OCI-LY3 (cell line): ENCODE measurements at regions not wholly inside any gene's neighbourhood (a gene's known extent, or its start where the extent isn't known, plus 50 kb on each side); places are given as distances from the start of the nearest gene placed in this dataset.

ENCODE experiments used
- EZH2phosphoT487 ChIP-seq: fragments of 200-600 bp; shearing (Covaris generic); IDR thresholded peaks from 2 replicates; pipeline ENCODE4 v1.6.1; 2018; ENCODE audit warnings: antibody characterized with exemption, mixed run types, low read depth
- TF ChIP-seq, protein P1 (sequence below): fragments of 200-600, 300-600 bp; sonication (generic); IDR thresholded peaks from 2 replicates; pipeline ENCODE4 v1.5.1; 2014; ENCODE audit warnings: antibody characterized with exemption, low read length, low read depth

DNA sequence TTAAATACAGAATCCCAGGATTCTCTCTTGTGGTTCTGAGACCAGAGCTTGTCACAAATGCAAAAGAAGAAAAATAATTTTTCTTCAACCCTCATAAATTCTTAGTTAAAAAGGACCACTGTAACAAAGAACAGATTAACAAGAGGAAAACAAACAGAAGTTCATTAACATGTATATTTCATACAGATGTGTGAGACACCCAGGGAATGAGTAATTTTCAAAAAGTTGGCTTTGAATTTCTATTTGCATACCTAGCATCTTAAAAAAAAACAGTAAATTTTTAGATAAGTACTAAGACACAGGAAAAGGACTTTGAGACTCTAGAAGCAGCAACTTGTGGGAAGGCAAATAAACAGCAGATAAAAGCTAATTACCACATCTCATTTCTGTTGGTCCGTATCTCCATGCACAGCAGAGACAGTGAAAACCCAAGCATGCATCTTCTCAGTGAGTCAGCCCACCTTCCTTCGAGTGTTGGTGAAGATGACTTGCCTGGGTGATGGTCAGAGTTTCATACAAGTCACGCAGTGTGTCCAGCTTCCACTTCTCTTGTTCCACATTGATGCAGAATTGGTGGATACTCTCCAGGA, 399.9 kb upstream of the ADAMTS5 start:
- TF ChIP-seq, protein P1, sequence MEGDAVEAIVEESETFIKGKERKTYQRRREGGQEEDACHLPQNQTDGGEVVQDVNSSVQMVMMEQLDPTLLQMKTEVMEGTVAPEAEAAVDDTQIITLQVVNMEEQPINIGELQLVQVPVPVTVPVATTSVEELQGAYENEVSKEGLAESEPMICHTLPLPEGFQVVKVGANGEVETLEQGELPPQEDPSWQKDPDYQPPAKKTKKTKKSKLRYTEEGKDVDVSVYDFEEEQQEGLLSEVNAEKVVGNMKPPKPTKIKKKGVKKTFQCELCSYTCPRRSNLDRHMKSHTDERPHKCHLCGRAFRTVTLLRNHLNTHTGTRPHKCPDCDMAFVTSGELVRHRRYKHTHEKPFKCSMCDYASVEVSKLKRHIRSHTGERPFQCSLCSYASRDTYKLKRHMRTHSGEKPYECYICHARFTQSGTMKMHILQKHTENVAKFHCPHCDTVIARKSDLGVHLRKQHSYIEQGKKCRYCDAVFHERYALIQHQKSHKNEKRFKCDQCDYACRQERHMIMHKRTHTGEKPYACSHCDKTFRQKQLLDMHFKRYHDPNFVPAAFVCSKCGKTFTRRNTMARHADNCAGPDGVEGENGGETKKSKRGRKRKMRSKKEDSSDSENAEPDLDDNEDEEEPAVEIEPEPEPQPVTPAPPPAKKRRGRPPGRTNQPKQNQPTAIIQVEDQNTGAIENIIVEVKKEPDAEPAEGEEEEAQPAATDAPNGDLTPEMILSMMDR: no peak
- no peak for TF ChIP-seq EZH2phosphoT487
